NCI-H510A (cell line): ENCODE measurements at regions not wholly inside any gene's neighbourhood (a gene's known extent, or its start where the extent isn't known, plus 50 kb on each side); places are given as distances from the start of the nearest gene placed in this dataset.

ENCODE experiments used
- DNase-seq: peaks from one replicate; lab custom pipeline; 2025; lab: John Stamatoyannopoulos, UW

GRCh38 chr6:44636561-44637248, 249.2 kb downstream of the CDC5L start:
- DNase-seq = no peak

GRCh38 chr6:44641344-44642031, 254.0 kb downstream of the CDC5L start:
- DNase-seq = no peak

GRCh38 chr6:44642349-44642748, 254.8 kb downstream of the CDC5L start:
- DNase-seq = no peak

- DNase-seq = no peak
Measured at GRCh38 chr6:44642870-44643522, 255.5 kb downstream of the CDC5L start.

- no peak for DNase-seq
Measured at GRCh38 chr6:44645276-44645675, 257.8 kb downstream of the CDC5L start.

- no peak for DNase-seq
Measured at GRCh38 chr6:44646355-44646754, 258.8 kb downstream of the CDC5L start.

GRCh38 chr6:44649365-44650025, 262.0 kb downstream of the CDC5L start:
- DNase-seq = no peak

- DNase-seq = no peak
Measured at GRCh38 chr6:44650495-44650894, 263.0 kb downstream of the CDC5L start.

- no peak for DNase-seq
Measured at GRCh38 chr6:44650947-44651346, 263.4 kb downstream of the CDC5L start.

GRCh38 chr6:44651604-44652003, 264.1 kb downstream of the CDC5L start:
- no peak for DNase-seq

- no peak for DNase-seq
Measured at GRCh38 chr6:44652547-44652946, 265.0 kb downstream of the CDC5L start.

- DNase-seq = no peak
Measured at GRCh38 chr6:44653091-44653490, 265.6 kb downstream of the CDC5L start.

GRCh38 chr6:44653761-44654218, 266.3 kb downstream of the CDC5L start:
- no peak for DNase-seq

- DNase-seq = no peak
Measured at GRCh38 chr6:44655412-44656342, 268.2 kb downstream of the CDC5L start.

- DNase-seq = no peak
Measured at GRCh38 chr6:44656691-44657090, 269.2 kb downstream of the CDC5L start.

GRCh38 chr6:44657206-44657819, 269.8 kb downstream of the CDC5L start:
- DNase-seq = no peak

GRCh38 chr6:44658571-44658970, 271.1 kb downstream of the CDC5L start:
- no peak for DNase-seq

GRCh38 chr6:44659726-44660125, 272.2 kb downstream of the CDC5L start:
- DNase-seq = no peak

GRCh38 chr6:44660561-44661220, 273.2 kb downstream of the CDC5L start:
- DNase-seq = no peak

- no peak for DNase-seq
Measured at GRCh38 chr6:44661221-44662008, 273.9 kb downstream of the CDC5L start.
